Cardiac muscle cell (in vitro differentiated cells and primary cell): ENCODE measurements at regions not wholly inside any gene's neighbourhood (a gene's known extent, or its start where the extent isn't known, plus 50 kb on each side); places are given as distances from the start of the nearest gene placed in this dataset.

Experiments used
- DNase-seq, 2 donors: peaks; one replicate each; pipeline versions ENCODE4 v3.0.0 to v3.0.0-alpha.2; 2010 to 2017; ENCODE audit warnings: low read depth in 1 of 2, low spot score in 1 of 2
- H3K27ac ChIP-seq: fragments of 200-600 bp; sonication (generic); 2 replicates; pipeline ENCODE4 v1.5.1; 2016
- H3K27me3 ChIP-seq: fragments of 200-600 bp; sonication (generic); 2 replicates; pipeline ENCODE4 v1.6.0; 2016; ENCODE audit warnings: control low read depth
- H3K36me3 ChIP-seq: fragments of 200-600 bp; sonication (generic); 2 replicates; pipeline ENCODE4 v1.5.1; 2016; ENCODE audit warnings: control low read depth
- H3K4me1 ChIP-seq: fragments of 200-600 bp; sonication (generic); 2 replicates; pipeline ENCODE4 v1.8.1; 2017; ENCODE audit warnings: low read depth, mild to moderate bottlenecking, mixed run types
- H3K4me3 ChIP-seq: fragments of 200-600 bp; sonication (generic); 2 replicates; pipeline ENCODE4 v1.5.1; 2016; ENCODE audit warnings: mild to moderate bottlenecking
- H3K9me3 ChIP-seq: fragments of 200-600 bp; sonication (generic); 2 replicates; pipeline ENCODE4 v1.5.1; 2017; ENCODE audit warnings: low read depth, mild to moderate bottlenecking, control low read depth
- CTCF ChIP-seq: IDR thresholded peaks from 2 replicates; pipeline ENCODE4 v1.5.1; 2012; ENCODE audit warnings: low read depth, mild to moderate bottlenecking, low read length

- no peaks in the 10 kb centered on the region for H3K27me3 ChIP-seq
- no peaks in the 10 kb centered on the region for H3K9me3 ChIP-seq
- no peaks in the 10 kb centered on the region for H3K4me1 ChIP-seq
- no peaks in the 10 kb centered on the region for H3K36me3 ChIP-seq
- DNase-seq, result no peak
- H3K27ac ChIP-seq, result no peak overlapping the region
- H3K4me3 ChIP-seq, result no peak overlapping the region
- TF ChIP-seq CTCF, result no peak
These were observed 234.9 kb upstream of the AMOT start for GRCh38 chrX:113075521-113075920.

GRCh38 chrX:113059714-113060113, 219.1 kb upstream of the AMOT start:
- DNase-seq, result no peak
- H3K4me3 ChIP-seq, result no peak overlapping the region
- TF ChIP-seq CTCF, result no peak
- H3K36me3 ChIP-seq, result no peaks in the 10 kb centered on the region
- H3K27ac ChIP-seq, result no peak overlapping the region
- no peaks in the 10 kb centered on the region for H3K4me1 ChIP-seq
- H3K9me3 ChIP-seq, result peaks cover 3% of the 10 kb centered on the region
- no peaks in the 10 kb centered on the region for H3K27me3 ChIP-seq

- Histone ChIP-seq H3K4me3 (no peak overlapping the region), H3K27me3 (no peaks in the 10 kb centered on the region), H3K9me3 (no peaks in the 10 kb centered on the region), H3K36me3 (no peaks in the 10 kb centered on the region), H3K27ac (no peak overlapping the region), H3K4me1 (no peaks in the 10 kb centered on the region)
- DNase-seq, result no peak
- no peak for TF ChIP-seq CTCF
These were observed 218.0 kb upstream of the AMOT start for GRCh38 chrX:113058634-113059033.

GRCh38 chrX:113048896-113049295, 208.3 kb upstream of the AMOT start:
- no peak for DNase-seq
- Histone ChIP-seq H3K27me3 (no peaks in the 10 kb centered on the region), H3K4me1 (no peaks in the 10 kb centered on the region), H3K36me3 (no peaks in the 10 kb centered on the region), H3K27ac (no peak overlapping the region), H3K9me3 (no peaks in the 10 kb centered on the region), H3K4me3 (no peak overlapping the region)
- no peak for TF ChIP-seq CTCF

DNA sequence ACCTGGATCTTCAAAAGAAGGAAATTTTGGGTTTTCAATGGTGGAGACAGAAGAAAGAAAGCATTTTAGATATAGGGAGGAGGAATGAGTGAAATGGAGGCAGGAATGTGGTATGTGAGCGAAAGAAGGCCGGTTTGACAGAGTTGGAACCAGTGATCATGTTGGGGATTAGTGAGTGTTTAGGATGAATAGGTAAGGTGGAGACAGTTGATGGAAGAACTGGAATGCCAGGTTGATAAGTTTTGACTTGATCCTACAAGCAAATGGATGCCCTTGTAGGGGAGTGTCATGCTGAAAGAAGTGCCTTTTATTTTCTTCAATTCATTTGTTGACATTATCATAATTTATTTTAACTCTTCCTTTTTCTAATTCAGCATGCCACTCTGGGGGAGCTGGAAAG, 207.8 kb upstream of the AMOT start:
- H3K27me3 ChIP-seq, result no peaks in the 10 kb centered on the region
- no peak for TF ChIP-seq CTCF
- no peaks in the 10 kb centered on the region for H3K9me3 ChIP-seq
- no peaks in the 10 kb centered on the region for H3K4me1 ChIP-seq
- DNase-seq, result no peak
- no peak overlapping the region for H3K4me3 ChIP-seq
- no peak overlapping the region for H3K27ac ChIP-seq
- H3K36me3 ChIP-seq, result no peaks in the 10 kb centered on the region
